22Rv1 (cell line): ENCODE measurements at regions not wholly inside any gene's neighbourhood (a gene's known extent, or its start where the extent isn't known, plus 50 kb on each side); places are given as distances from the start of the nearest gene placed in this dataset.

Experiments used
- ZFX ChIP-seq: fragments of 450-650 bp; IDR thresholded peaks from 2 replicates; pipeline ENCODE4 v1.6.1; 2017; ENCODE audit warnings: antibody characterized with exemption, borderline replicate concordance
- TF ChIP-seq, protein P1 (sequence below): fragments of 450-650 bp; IDR thresholded peaks from 2 replicates; pipeline ENCODE4 v1.5.1; 2017; ENCODE audit warnings: mild to moderate bottlenecking

DNA sequence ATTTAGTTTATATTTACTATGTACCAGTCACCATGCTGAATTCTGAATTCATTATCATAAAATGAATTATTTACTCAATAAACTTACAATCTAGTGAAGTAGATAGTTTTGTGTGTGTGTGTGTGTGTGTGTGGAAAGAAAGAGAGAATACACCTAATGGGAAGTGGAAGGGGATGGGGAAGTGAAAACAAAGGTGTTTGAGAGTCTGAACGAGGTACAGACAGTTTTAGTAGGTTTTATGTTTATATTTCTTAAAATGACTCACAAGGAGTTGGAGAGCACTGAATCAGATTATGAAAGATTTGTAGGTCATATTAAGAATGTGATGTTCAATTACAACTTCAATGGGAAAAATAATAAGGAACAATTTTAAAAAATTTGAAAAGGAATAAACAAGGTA, 1753.0 kb downstream of the SLITRK1 start:
- TF ChIP-seq, protein P1, sequence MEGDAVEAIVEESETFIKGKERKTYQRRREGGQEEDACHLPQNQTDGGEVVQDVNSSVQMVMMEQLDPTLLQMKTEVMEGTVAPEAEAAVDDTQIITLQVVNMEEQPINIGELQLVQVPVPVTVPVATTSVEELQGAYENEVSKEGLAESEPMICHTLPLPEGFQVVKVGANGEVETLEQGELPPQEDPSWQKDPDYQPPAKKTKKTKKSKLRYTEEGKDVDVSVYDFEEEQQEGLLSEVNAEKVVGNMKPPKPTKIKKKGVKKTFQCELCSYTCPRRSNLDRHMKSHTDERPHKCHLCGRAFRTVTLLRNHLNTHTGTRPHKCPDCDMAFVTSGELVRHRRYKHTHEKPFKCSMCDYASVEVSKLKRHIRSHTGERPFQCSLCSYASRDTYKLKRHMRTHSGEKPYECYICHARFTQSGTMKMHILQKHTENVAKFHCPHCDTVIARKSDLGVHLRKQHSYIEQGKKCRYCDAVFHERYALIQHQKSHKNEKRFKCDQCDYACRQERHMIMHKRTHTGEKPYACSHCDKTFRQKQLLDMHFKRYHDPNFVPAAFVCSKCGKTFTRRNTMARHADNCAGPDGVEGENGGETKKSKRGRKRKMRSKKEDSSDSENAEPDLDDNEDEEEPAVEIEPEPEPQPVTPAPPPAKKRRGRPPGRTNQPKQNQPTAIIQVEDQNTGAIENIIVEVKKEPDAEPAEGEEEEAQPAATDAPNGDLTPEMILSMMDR: no peak
- no peak for TF ChIP-seq ZFX
